GM18907 (cell line): ENCODE measurements at regions not wholly inside any gene's neighbourhood (a gene's known extent, or its start where the extent isn't known, plus 50 kb on each side); places are given as distances from the start of the nearest gene placed in this dataset.
"Not testable (repeated sequence)": the region's sequence is repeated elsewhere in the genome, so short reads cannot be mapped to it uniquely, and the experiment has no call there.

Source experiments
- ATAC-seq: cut with Tn5 transposase; IDR thresholded peaks from one replicate; pipeline ENCODE4 v1.9.1; 2021; ENCODE audit warnings: mild to moderate bottlenecking, moderate library complexity; ENCODE audit not compliant: unreplicated experiment

DNA sequence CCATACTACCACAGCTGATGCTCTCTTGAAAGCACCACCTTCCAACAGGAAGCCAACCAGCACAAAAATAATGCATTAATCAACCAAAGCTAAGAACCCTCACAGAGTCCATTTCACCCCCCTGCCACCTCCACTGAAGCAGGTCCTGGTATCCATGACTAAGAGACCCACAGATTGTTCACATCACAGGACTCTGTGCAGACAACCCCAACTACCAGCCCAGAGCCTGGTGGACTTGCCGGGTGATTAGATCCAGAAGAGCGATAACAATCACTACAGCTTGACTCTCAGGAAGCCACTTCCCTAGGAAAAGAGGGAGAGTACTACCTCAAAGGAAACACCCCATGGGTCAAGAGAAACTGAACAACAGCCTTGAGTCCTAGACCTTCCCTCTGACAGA lies 528.1 kb downstream of the KIF20B start:
- ATAC-seq, result no peak

DNA sequence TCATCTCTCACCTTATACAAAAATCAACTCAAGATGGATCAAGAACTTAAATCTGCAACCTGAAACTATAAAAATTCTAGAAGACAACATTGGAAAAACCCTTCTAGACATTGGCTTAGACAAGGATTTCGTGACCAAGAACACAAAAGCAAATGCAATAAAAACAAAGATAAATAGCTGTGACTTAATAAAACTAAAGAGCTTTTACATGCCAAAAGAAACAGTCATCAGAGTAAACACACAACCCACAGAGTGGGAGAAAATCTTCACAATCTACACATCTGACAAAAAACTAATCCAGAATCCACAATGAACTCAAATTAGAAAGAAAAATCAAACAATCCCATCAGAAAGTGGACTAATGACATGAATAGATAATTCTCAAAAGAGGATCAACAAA lies 532.4 kb downstream of the KIF20B start:
- not testable (repeated sequence) for ATAC-seq

DNA sequence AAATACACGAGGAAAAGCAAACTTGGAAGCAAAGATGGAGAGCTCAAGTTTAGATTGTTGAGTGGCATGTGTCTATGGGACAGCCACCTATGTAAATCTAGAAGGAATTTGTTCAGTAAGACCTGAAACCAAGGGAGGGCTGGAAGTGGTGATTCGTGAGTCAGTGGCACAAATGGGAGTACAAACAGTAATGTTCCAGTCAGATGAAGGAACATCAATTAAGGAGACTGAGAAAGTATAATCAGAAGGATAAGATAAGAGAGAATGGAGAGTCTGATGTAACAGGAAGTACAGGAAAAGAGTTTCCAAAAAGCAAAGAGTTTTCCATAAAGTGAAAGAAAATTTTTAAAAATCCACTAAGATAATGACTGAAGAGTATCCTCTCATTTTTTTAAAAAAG lies 544.2 kb downstream of the KIF20B start:
- no peak for ATAC-seq

DNA sequence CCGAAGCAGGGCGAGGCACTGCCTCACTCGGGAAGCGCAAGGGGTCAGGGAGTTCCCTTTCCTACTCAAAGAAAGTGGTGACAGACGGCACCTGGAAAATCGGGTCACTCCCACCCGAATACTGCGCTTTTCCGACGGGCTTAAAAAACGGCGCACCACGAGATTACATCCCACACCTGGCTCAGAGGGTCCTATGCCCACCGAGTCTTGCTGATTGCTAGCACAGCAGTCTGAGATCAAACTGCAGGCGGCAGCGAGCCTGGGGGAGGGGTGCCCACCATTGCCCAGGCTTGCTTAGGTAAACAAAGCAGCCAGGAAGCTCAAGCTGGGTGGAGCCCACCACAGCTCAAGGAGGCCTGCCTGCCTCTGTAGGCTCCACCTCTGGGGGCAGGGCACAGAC lies 549.4 kb downstream of the KIF20B start:
- ATAC-seq, result not testable (repeated sequence)

DNA sequence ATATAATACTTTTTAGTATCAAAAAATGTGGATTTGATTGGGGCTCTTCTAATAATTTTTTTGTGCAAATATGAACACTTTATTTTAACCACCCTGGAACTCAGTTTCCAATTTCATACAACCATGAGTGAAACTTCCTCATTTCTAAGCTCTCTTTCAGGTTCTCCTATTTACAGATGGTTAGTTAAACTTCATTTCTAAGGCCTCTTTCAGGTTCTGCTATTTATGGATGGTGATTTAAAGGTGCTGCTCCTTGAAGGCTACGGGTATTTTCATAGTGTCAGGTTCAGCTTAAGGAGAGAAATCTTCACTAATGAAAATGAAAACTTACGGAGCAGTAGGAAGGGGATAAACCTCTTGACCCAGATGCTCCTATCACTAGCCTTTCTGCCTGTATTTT lies 568.3 kb downstream of the KIF20B start:
- no peak for ATAC-seq

DNA sequence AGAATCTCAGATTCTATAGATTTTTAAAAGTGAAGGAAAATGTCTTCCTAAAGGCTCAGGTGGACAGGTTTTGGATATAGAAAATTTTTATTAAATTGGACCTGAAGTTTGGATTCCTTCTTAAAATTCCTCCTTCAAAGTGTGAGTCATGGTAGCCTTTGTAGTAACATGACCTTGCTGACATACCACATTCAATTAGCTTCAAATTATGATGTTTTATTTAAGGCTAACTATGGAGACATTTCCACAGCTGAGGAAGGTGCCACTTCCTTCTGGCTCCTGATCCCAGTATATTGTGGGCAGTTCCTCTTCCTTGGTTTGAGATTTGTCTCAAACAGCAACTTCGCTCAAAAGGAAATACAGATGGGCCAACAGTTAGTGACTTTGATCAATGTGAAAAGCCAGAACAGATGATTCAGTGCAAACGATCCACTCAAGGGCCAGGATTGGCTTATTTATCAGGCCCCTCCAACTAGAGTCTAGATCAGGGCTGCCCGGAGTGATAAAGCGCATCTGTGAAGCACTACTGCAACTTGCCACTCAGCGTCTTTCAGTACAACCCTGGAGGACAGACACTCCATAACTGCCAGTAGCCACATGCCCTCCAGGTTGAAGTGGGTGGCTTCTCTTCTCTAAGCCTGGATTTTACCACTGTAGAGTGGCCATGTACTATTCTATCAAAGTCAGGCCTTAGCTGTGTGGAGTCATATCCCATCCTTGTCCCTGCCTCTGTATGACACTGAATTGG lies 573.5 kb downstream of the KIF20B start:
- no peak for ATAC-seq

DNA sequence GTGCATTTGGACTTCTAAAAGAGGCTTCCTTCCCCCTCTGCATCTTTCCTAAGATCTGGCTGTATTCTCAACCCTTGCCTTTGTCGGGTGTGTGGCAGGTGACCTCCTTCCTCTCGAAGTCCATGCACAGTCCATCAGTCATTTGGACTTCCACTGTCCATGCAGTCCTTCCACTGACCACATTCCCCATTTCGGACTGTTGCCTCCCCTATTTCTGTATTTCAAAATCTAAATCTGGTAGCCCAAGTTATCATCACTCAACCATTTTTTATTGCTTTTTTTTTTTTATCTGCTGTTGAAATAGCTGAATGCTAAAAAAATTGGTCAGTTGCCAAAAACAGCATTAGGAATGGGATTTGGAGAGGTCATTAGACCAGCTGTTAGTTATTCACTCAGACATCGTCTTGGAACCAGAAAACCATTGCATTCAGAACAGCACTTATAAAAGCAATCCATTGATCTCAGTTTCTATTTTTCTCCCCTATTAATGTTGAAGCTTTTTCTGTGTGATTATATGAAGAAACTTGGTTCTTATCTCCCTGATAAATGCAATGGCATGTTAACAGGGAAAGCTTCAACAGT lies 575.6 kb downstream of the KIF20B start:
- ATAC-seq, result no peak

DNA sequence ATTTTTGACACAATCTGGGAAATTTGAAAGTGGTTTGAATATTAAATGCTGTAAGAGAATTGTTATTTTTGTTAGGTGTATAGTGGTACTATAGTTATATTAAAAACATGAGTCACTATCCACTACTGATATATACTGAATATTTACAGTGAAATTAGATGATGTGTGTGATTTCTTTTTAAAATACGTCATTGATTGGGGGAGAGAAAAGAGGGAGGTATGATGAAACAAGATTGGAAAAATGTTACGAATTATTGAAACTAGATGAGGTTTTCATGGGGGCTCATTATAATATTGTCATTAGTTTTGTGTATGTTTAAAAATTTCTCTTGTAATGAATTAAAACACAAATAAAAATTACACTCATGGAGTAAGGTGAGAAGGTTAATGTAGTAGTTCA lies 571.4 kb downstream of the HTR7 start:
- no peak for ATAC-seq

DNA sequence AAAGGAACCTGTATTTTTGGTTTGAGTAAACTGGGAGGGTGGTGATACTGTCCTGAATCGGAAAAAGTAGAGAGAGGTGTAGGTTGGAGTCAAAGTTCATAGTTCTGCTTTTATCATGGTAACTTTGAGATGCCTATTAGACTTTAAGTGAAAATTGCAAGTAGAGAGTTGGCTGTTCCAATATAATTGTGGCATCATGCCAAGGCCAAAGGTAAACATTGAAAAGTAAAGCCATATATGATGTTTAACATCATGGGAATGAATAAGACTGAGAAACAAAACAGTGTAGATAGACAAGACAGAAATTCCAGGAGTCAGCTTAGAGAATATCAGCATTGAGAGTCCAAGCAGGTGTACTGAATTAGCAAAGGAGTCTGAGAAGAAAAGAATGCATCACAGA lies 570.9 kb downstream of the HTR7 start:
- no peak for ATAC-seq

DNA sequence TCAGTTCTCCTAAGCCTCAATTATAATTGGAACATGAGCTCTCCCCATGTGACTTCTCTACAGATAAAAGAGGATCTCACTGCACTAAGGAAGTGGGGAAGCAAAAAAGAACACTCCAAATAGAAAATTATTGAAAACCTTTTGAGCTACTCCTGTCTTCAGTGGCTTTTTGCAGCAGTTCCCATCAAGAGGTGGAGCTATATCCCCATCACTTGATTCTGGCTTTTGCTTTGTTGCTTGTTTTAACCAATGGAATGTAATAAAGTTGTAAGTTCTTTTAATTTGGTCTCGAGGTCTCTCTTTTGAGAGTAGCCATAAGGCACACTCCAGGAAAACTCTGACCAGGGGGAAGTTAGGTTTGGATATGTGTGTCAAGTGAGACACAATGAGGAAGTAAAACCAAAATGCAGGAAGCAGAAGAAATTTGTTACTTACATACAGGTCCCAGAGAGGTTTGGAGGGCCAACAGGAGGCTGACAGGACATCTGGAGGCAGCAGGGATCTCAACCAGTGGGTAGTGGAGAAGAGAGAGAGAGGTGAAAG lies 569.4 kb downstream of the HTR7 start:
- no peak for ATAC-seq

DNA sequence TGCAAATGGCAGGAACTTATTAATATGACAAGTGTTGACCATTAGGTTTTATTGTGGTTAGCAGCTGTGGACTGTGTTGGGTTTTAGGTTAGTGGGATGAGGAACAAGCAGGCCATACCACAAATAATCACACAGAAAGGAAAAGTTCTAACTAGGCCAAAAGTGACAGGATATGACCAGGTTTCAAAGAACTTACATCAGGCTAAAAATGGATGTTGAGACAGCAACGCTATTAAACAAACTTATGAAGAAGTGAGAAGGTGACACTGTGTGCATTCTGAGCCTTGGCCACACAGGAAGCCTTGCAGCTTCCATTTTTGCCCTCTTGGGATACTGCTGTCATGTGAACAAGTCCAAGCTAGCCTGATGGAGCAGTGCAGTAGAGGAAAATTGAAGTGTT lies 568.8 kb downstream of the HTR7 start:
- ATAC-seq, result no peak

DNA sequence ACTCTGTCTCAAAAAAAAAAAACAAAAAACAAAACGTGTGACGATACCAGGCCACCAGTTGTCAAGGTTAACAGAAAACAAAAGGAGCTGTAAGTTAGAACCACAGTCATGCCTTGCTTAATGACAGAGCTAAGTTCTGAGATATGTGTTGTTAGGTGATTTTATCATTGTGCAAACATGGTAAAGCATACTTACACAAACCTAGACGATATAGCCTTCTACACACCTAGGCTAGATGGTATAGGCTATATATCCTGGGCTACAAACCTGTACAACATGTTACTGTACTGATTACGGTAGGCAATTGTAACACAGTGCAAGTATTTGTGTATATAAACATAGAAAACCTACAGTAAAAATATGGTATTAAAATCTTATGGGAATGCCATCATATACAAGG lies 564.2 kb downstream of the HTR7 start:
- no peak for ATAC-seq

DNA sequence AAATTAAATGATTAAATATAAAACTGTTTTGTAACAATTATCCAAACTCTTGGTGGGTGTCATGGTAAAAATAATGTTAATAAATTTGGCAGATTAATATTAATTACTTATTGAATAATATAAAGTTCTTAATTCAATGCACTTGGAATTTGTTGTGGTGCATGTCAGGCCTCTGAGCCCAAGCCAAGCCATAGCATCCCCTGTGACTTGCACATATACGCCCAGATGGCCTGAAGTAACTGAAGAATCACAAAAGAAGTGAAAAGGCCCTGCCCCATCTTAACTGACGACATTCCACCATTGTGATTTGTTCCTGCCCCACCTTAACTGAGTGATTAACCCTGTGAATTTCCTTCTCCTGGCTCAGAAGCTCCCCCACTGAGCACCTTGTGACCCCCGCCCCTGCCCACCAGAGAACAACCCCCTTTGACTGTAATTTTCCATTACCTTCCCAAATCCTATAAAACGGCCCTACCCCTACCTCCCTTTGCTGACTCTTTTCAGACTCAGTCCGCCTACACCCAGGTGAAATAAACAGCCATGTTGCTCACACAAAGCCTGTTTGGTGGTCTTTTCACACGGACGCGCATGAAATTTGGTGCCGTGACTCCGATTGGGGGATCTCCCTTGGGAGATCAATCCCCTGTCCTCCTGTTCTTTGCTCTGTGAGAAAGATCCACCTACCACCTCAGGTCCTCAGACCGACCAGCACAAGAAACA lies 562.9 kb downstream of the HTR7 start:
- ATAC-seq, result not testable (repeated sequence)

DNA sequence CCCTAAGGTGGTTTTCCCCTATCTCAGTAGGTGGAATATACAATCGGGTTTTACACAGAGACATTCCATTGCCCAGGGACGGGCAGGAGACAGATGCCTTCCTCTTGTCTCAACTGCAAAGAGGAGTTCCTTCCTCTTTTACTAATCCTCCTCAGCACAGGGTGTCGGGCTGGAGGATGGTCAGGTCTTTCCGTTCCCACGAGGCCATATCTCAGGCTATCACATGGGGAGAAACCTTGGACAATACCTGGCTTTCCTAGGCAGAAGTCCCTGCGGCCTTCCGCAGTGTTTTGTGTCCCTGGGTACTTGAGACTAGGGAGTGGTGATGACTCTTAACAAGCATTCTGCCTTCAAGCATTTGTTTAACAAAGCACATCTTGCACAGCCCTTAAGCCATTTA lies 555.8 kb downstream of the HTR7 start:
- not testable (repeated sequence) for ATAC-seq

DNA sequence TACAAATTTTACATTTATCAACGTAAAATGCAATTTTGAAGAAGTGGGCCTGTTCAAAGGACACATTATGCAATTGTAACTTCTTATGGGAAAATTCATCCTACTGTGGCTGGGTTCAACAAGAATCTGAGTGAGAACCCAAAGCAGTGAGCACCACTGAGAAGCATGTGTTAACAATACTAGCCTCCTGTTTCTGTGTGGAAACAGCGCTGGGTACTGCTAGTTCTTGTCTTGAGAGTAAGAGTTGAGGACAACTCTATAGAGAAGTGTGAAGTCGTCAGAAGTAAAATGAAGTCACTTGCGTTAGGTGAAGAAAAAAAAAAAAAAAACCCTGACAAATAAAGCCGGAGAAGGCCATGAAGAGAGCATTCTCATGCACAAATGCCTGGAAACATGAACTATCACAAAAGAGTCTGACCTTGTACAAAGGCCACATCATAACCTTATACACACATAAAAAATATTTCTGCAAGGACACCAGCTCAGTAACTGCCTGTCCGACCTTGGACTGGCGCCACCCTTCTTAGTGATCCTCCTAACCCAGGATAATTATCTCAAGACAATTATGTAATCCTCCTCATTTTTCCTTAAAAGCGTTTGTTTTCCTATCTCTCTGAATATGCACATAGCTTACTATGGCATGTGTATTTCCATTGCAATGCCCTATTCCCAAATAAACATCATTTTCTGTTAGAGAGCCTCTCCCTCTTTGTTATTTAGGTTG lies 554.9 kb downstream of the HTR7 start:
- no peak for ATAC-seq

DNA sequence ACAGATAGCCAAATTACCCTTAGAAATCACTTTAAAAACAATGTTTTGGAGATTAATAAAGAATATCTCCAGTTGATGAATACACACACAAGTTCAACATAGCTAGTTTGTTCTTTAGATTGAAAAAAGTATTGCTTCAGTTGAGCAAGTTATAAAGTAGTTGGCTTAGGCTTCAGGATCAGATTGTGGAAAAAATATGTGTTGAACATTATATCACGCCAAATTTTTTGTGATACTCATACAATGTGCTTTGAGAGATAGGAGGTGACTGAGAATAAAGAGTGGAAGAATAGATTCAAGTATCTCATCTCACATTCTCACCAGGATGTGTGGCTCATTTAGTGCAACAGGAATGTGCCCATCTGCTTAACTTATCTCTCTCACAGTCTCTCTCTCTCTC lies 553.3 kb downstream of the HTR7 start:
- no peak for ATAC-seq

DNA sequence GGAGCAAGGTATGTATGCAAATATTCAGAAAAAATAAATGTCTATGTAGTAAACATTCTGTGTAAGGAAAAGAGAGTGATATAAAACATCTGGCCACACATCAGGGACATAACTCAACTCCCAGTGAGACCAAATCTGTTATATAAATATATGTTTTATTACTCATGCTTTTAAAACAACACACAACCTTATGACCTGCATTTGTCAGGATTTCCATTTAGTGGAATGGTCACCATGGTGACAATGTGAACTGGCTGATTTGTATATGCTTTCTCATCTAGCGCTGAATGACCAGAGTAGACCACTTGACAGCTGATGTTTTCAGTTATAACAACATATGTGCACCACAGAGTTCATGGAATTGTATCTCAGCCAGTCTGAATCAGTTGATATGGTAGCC lies 551.7 kb downstream of the HTR7 start:
- no peak for ATAC-seq

DNA sequence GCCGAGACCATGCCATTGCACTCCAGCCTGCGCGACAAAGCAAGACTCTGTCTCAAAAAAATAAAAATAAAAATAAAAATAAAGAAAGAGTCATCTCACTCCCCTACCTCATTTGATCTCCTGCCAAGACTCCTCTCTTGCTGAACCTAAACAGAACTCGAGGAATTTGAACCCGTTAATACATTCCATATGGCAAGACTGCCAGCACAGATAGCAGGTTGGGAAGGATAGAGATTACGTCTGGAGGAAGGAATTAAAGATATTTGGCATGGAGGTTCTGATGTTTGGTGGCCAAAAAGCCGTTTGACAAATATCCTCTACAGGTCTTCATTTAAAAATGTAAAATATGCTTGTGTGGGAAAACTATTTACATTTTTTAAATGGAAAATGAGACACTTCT lies 549.6 kb downstream of the HTR7 start:
- no peak for ATAC-seq

DNA sequence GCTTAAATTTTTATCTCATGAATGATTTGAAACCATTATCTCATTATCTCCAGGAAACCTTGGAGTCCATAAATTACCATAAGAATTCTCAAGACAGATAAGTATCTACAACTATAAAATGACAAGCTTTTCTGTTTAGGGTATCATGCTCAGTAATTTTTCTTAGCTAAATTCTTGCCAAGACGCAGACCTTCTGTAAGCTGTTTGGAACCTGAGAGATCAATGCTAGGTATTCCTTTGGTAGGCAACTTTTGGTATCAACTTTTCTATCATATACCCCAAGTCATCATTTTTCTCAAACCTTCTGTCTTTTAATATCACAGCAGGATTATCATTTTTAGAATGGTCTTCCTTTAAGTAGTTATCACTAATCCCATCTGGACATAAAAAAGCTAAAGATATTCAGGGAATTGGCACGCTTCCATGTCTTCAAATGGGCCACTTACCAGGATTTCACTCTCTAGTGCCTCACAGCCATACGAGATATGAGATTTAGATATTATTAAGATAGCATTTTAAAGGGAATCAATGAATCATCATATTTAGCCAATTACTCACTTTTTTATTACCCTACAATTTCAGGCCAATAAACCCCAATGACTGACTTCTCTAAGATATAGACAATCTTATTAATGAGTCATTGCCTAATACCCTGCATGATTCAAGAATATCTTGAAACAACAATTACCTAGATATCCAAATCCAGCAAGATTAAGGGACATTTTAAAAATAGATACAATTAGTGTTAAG lies 544.1 kb downstream of the HTR7 start:
- no peak for ATAC-seq

DNA sequence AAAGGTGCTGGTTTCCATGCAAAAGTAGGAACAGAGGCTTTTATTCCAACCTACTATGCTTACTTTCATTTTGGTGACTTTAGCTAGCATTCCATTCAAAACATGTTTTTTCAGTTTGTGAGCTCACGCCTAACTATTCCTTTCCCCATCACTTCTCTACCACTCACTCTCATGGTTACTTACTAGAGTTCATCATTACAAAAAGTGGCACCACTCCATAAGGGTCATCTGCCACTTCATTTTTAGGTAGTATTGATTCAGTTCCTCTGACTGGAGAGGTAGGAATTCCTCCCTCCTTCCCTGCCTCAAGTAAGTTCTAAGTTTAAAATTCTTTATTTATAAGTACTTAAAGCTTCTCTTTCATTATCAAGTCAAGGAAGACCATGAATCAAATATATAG lies 543.1 kb downstream of the HTR7 start:
- ATAC-seq, result no peak

DNA sequence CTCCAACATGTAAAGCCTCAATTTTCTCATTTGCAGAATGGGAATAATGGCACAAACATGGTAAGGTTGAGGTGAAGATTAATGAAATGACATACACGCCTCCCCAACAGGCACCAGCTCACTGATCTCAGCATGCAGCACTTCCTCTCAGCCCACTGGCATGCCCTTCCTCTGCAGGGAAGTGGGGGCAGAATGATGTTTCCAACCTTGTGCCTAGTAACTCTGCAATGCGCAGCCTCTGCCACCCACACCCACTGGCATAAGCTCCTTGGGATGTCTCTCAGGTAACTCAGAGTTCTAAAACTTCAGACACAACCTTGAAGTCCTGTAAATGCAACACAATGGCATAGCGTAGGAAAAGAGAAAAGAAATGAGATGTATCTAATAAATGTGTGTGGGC lies 540.7 kb downstream of the HTR7 start:
- no peak for ATAC-seq
